Activated CD8-positive, alpha-beta memory T cell treated with anti-CD3 and anti-CD28 coated beads for 1 hour (primary cell): ENCODE measurements at regions not wholly inside any gene's neighbourhood (a gene's known extent, or its start where the extent isn't known, plus 50 kb on each side); places are given as distances from the start of the nearest gene placed in this dataset.

Experiments used
- DNase-seq, 2 donors: peaks; one replicate each; pipeline ENCODE4 v3.0.0-alpha.2; 2020; ENCODE audit warnings: low read depth in 1 of 2; ENCODE audit errors: extremely low read depth in 1 of 2

GRCh38 chr20:51108638-51109363, 85.9 kb upstream of the KCNG1 start:
- no peak for DNase-seq

- DNase-seq: no peak
Observed at GRCh38 chr20:51106011-51106410, 83.1 kb upstream of the KCNG1 start.

- DNase-seq: no peak
Observed at GRCh38 chr20:51104960-51105920, 82.3 kb upstream of the KCNG1 start.

- no peak for DNase-seq
Observed at GRCh38 chr20:51100617-51101016, 77.7 kb upstream of the KCNG1 start.

GRCh38 chr20:51098284-51098810, 75.4 kb upstream of the KCNG1 start:
- DNase-seq: no peak

- no peak for DNase-seq
Observed at GRCh38 chr20:51097351-51098120, 74.6 kb upstream of the KCNG1 start.

- no peak for DNase-seq
Observed at GRCh38 chr20:51096582-51097267, 73.8 kb upstream of the KCNG1 start.

GRCh38 chr20:51095633-51096521, 73.0 kb upstream of the KCNG1 start:
- no peak for DNase-seq

GRCh38 chr20:51094221-51094620, 71.3 kb upstream of the KCNG1 start:
- DNase-seq: no peak

- no peak for DNase-seq
Observed at GRCh38 chr20:51093240-51093763, 70.4 kb upstream of the KCNG1 start.

- DNase-seq: no peak
Observed at GRCh38 chr20:51092338-51092737, 69.4 kb upstream of the KCNG1 start.

GRCh38 chr20:51091406-51092195, 68.7 kb upstream of the KCNG1 start:
- DNase-seq: no peak

GRCh38 chr20:51089840-51090239, 66.9 kb upstream of the KCNG1 start:
- DNase-seq: no peak

- no peak for DNase-seq
Observed at GRCh38 chr20:51089272-51089781, 66.4 kb upstream of the KCNG1 start.

- DNase-seq: no peak
Observed at GRCh38 chr20:51087266-51087665, 64.4 kb upstream of the KCNG1 start.

- no peak for DNase-seq
Observed at GRCh38 chr20:51085769-51086168, 62.9 kb upstream of the KCNG1 start.

GRCh38 chr20:51084593-51085377, 61.9 kb upstream of the KCNG1 start:
- no peak for DNase-seq
